Neural progenitor cell (in vitro differentiated cells): ENCODE measurements at regions not wholly inside any gene's neighbourhood (a gene's known extent, or its start where the extent isn't known, plus 50 kb on each side); places are given as distances from the start of the nearest gene placed in this dataset.
"Not testable (repeated sequence)": the region's sequence is repeated elsewhere in the genome, so short reads cannot be mapped to it uniquely, and the experiment has no call there.

Experiments
- DNase-seq: peaks from one replicate; pipeline ENCODE4 v3.0.0-alpha.2; 2016; ENCODE audit warnings: low spot score
- H2AFZ ChIP-seq: fragments of 200-600 bp; sonication (generic); replicated peaks from 2 replicates; pipeline ENCODE4 v1.6.1; 2016; ENCODE audit warnings: antibody characterized with exemption
- H3F3A ChIP-seq: fragments of 200-600 bp; sonication (generic); 2 replicates; pipeline ENCODE4 v1.6.1; 2016; ENCODE audit warnings: antibody characterized with exemption, low read depth
- H3K27ac ChIP-seq: fragments of 200-600 bp; sonication (generic); 2 replicates; pipeline ENCODE4 v1.5.1; 2016; ENCODE audit warnings: mild to moderate bottlenecking
- H3K27me3 ChIP-seq: fragments of 200-600 bp; sonication (generic); 2 replicates; pipeline ENCODE4 v1.6.1; 2016; ENCODE audit warnings: mild to moderate bottlenecking, moderate library complexity
- H3K36me3 ChIP-seq: fragments of 200-600 bp; sonication (generic); 2 replicates; pipeline ENCODE4 v1.5.1; 2016
- H3K4me1 ChIP-seq: fragments of 200-600 bp; sonication (generic); 2 replicates; pipeline ENCODE4 v1.6.1; 2016; ENCODE audit warnings: mixed run types
- H3K4me2 ChIP-seq: fragments of 200-600 bp; sonication (generic); 2 replicates; pipeline ENCODE4 v1.6.1; 2016
- H3K4me3 ChIP-seq: fragments of 200-600 bp; sonication (generic); 2 replicates; pipeline ENCODE4 v1.5.1; 2016
- H3K79me2 ChIP-seq: fragments of 200-600 bp; sonication (generic); 2 replicates; pipeline ENCODE4 v1.6.1; 2016; ENCODE audit warnings: low read depth
- H3K9ac ChIP-seq: fragments of 200-600 bp; sonication (generic); 2 replicates; pipeline ENCODE4 v1.6.1; 2016
- H3K9me3 ChIP-seq: fragments of 200-600 bp; sonication (generic); 2 replicates; pipeline ENCODE4 v1.5.1; 2016; ENCODE audit warnings: low read depth
- H4K20me1 ChIP-seq: fragments of 200-600 bp; sonication (generic); 2 replicates; pipeline ENCODE4 v1.6.1; 2016; ENCODE audit warnings: low read depth
- H3K27ac Mint-ChIP-seq: 3 replicates; pipeline ENCODE4 v1.8.0; 2021; ENCODE audit warnings: mixed read lengths
- H3K27me3 Mint-ChIP-seq: 2 replicates; pipeline ENCODE4 v1.8.0; 2022; ENCODE audit warnings: low read depth, mild to moderate bottlenecking, inconsistent platforms, moderate library complexity, mixed read lengths; ENCODE audit not compliant: insufficient read depth
- H3K36me3 Mint-ChIP-seq: 3 replicates; pipeline ENCODE4 v1.8.0; 2021; ENCODE audit warnings: mixed read lengths
- H3K4me1 Mint-ChIP-seq: 3 replicates; pipeline ENCODE4 v1.8.0; 2021; ENCODE audit warnings: mixed read lengths
- H3K4me3 Mint-ChIP-seq: 3 replicates; pipeline ENCODE4 v1.8.0; 2021; ENCODE audit warnings: mild to moderate bottlenecking, moderate library complexity, mixed read lengths
- H3K9me3 Mint-ChIP-seq: 3 replicates; pipeline ENCODE4 v1.8.0; 2020; ENCODE audit warnings: mixed read lengths
- CTCF ChIP-seq: fragments of 200-600 bp; sonication (generic); IDR thresholded peaks from 2 replicates; pipeline ENCODE4 v1.5.1; 2017; ENCODE audit warnings: antibody characterized with exemption, mild to moderate bottlenecking
- EZH2 ChIP-seq: fragments of 200-600 bp; sonication (generic); IDR thresholded peaks from 2 replicates; pipeline ENCODE4 v1.6.1; 2017; ENCODE audit warnings: antibody characterized with exemption, mild to moderate bottlenecking, moderate library complexity
- EZH2phosphoT487 ChIP-seq: fragments of 200-600 bp; sonication (generic); IDR thresholded peaks from 2 replicates; pipeline ENCODE4 v1.6.1; 2017; ENCODE audit warnings: antibody characterized with exemption

- Histone ChIP-seq H3K27ac (no peak overlapping the region), H3K4me1 (peaks cover 18% of the 10 kb centered on the region), H4K20me1 (no peaks in the 10 kb centered on the region), H3F3A (peaks cover 6% of the 10 kb centered on the region), H2AFZ (no peak overlapping the region), H3K9me3 (no peaks in the 10 kb centered on the region), H3K79me2 (no peaks in the 10 kb centered on the region), H3K4me3 (no peak overlapping the region), H3K9ac (no peak overlapping the region), H3K27me3 (no peaks in the 10 kb centered on the region), H3K4me2 (no peak overlapping the region), H3K36me3 (no peaks in the 10 kb centered on the region)
- no peak for DNase-seq
- no peak for TF ChIP-seq CTCF
- H3K4me3 Mint-ChIP-seq: no peak overlapping the region
- peaks cover 12% of the 10 kb centered on the region for H3K27me3 Mint-ChIP-seq
- H3K36me3 Mint-ChIP-seq: peaks cover 2% of the 10 kb centered on the region
- no peak overlapping the region for H3K27ac Mint-ChIP-seq
- peaks cover 26% of the 10 kb centered on the region for H3K4me1 Mint-ChIP-seq
- peaks cover 4% of the 10 kb centered on the region for H3K9me3 Mint-ChIP-seq
Measured at GRCh38 chr9:117643288-117643654, 60.9 kb upstream of the TLR4 start.

- not testable (repeated sequence) for H3K27me3 ChIP-seq, H3K27ac Mint-ChIP-seq, H2AFZ ChIP-seq, H3K79me2 ChIP-seq, H3K36me3 ChIP-seq, H3K9me3 Mint-ChIP-seq, H3K36me3 Mint-ChIP-seq, DNase-seq, H4K20me1 ChIP-seq, H3F3A ChIP-seq, H3K4me2 ChIP-seq, H3K4me3 ChIP-seq, H3K9me3 ChIP-seq, H3K9ac ChIP-seq, H3K27ac ChIP-seq, H3K4me3 Mint-ChIP-seq
- Mint-ChIP-seq H3K4me1 (peaks cover 26% of the 10 kb centered on the region), H3K27me3 (peaks cover 12% of the 10 kb centered on the region)
- H3K4me1 ChIP-seq: peaks cover 18% of the 10 kb centered on the region
Measured at GRCh38 chr9:117642571-117643287, 61.5 kb upstream of the TLR4 start.

GRCh38 chr9:117636681-117637080 is 67.5 kb upstream of the TLR4 start:
- Mint-ChIP-seq H3K27me3 (peaks cover 6% of the 10 kb centered on the region), H3K4me1 (no peaks in the 10 kb centered on the region), H3K27ac (no peak overlapping the region), H3K4me3 (no peak overlapping the region), H3K36me3 (peaks cover 2% of the 10 kb centered on the region), H3K9me3 (peaks cover 9% of the 10 kb centered on the region)
- Histone ChIP-seq H3K4me1 (no peaks in the 10 kb centered on the region), H3K36me3 (no peaks in the 10 kb centered on the region), H2AFZ (no peak overlapping the region), H3K27me3 (no peaks in the 10 kb centered on the region), H3K4me2 (no peak overlapping the region), H3K9me3 (no peaks in the 10 kb centered on the region), H4K20me1 (no peaks in the 10 kb centered on the region), H3K79me2 (no peaks in the 10 kb centered on the region), H3K27ac (no peak overlapping the region), H3K9ac (no peak overlapping the region), H3F3A (no peaks in the 10 kb centered on the region), H3K4me3 (no peak overlapping the region)
- DNase-seq: no peak
- TF ChIP-seq EZH2: no peak
- no peak for TF ChIP-seq CTCF
- no peak for TF ChIP-seq EZH2phosphoT487

- no peaks in the 10 kb centered on the region for H4K20me1 ChIP-seq
- no peaks in the 10 kb centered on the region for H3F3A ChIP-seq
- H3K4me3 ChIP-seq: no peak overlapping the region
- no peaks in the 10 kb centered on the region for H3K27me3 ChIP-seq
- H3K36me3 ChIP-seq: no peaks in the 10 kb centered on the region
- H3K9me3 ChIP-seq: peaks cover 5% of the 10 kb centered on the region
- H2AFZ ChIP-seq: no peak overlapping the region
- H3K27ac ChIP-seq: no peak overlapping the region
- H3K4me2 ChIP-seq: no peak overlapping the region
- Mint-ChIP-seq H3K27ac (no peak overlapping the region), H3K4me3 (no peak overlapping the region), H3K27me3 (no peaks in the 10 kb centered on the region), H3K9me3 (peaks cover 21% of the 10 kb centered on the region), H3K36me3 (no peaks in the 10 kb centered on the region), H3K4me1 (no peaks in the 10 kb centered on the region)
- no peaks in the 10 kb centered on the region for H3K79me2 ChIP-seq
- H3K9ac ChIP-seq: no peak overlapping the region
- no peaks in the 10 kb centered on the region for H3K4me1 ChIP-seq
- no peak for TF ChIP-seq EZH2
- no peak for TF ChIP-seq EZH2phosphoT487
- TF ChIP-seq CTCF: no peak
- DNase-seq: no peak
Measured at GRCh38 chr9:117625154-117625553, 79.0 kb upstream of the TLR4 start.
